ENCODE measurements at regions not wholly inside any gene's neighbourhood (a gene's known extent, or its start where the extent isn't known, plus 50 kb on each side); places are given as distances from the start of the nearest gene placed in this dataset.

- TF ChIP-seq, protein P1, sequence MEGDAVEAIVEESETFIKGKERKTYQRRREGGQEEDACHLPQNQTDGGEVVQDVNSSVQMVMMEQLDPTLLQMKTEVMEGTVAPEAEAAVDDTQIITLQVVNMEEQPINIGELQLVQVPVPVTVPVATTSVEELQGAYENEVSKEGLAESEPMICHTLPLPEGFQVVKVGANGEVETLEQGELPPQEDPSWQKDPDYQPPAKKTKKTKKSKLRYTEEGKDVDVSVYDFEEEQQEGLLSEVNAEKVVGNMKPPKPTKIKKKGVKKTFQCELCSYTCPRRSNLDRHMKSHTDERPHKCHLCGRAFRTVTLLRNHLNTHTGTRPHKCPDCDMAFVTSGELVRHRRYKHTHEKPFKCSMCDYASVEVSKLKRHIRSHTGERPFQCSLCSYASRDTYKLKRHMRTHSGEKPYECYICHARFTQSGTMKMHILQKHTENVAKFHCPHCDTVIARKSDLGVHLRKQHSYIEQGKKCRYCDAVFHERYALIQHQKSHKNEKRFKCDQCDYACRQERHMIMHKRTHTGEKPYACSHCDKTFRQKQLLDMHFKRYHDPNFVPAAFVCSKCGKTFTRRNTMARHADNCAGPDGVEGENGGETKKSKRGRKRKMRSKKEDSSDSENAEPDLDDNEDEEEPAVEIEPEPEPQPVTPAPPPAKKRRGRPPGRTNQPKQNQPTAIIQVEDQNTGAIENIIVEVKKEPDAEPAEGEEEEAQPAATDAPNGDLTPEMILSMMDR (IDR thresholded peaks at IDR 0.05): no peak
- no peak for TF ChIP-seq POLR2A (IDR thresholded peaks at IDR 0.05)
Observed at GRCh38 chr5:101244621-101245020, 341.5 kb upstream of the ST8SIA4 start.

All from adrenal gland (tissue), 5 donors.